K562 (cell line): ENCODE measurements at regions not wholly inside any gene's neighbourhood (a gene's known extent, or its start where the extent isn't known, plus 50 kb on each side); places are given as distances from the start of the nearest gene placed in this dataset.

ENCODE experiments used
- ATAC-seq: fragments of 200-7000 bp; cut with Tn5 transposase; 3 replicates; pipeline ENCODE4 v1.9.1; 2020; ENCODE audit warnings: moderate library complexity
- BruUV-seq: library from RNA; stranded (reverse); fragments of 400-500 nt; replicated peaks from 2 replicates; lab custom pipeline; 2021; lab: Mats Ljungman, UMichigan
- CTCF ChIA-PET: fragments of 300-600 bp; formaldehyde crosslinking; extraction: SDS; loops from one replicate; lab custom pipeline; 2021; ENCODE audit warnings: low intra/inter-chr PET ratio; lab: Yijun Ruan, JAX
- POLR2A ChIA-PET: fragments of 300-600, 350-650 bp; sonication (Branson Sonifier 250); formaldehyde crosslinking; extraction: SDS; loops from one replicate; lab custom pipeline; 2021; ENCODE audit warnings: antibody characterized with exemption, inconsistent platforms; lab: Yijun Ruan, JAX
- DNase-seq, 4 experiments: peaks; one replicate each; pipeline versions ENCODE4 v3.0.0 to v3.0.0-alpha.2; 2011 to 2018; ENCODE audit warnings: low spot score in 3 of 4, mixed read lengths in 3 of 4; ENCODE audit errors: extremely low read depth in 1 of 4
- FAIRE-seq: peaks from 2 replicates; lab custom pipeline; 2011; peaks lifted over from hg19 to GRCh38; lab: Jason Lieb, UNC
- H2AFZ ChIP-seq: 2 replicates; pipeline ENCODE4 v1.6.0; 2011; ENCODE audit warnings: low read depth, low read length, control low read depth, inconsistent platforms
- H3K27ac ChIP-seq: fragments of 200-600 bp; 3 replicates; pipeline ENCODE4 v1.8.0; 2011; ENCODE audit warnings: low read depth, mild to moderate bottlenecking, control low read depth, inconsistent platforms, low read length, moderate library complexity, mixed read lengths; ENCODE audit errors: extremely low read depth
- H3K27me3 ChIP-seq, 2 experiments: fragments of 300-600 bp in 1 of 2; 2 replicates in 1 of 2; 3 replicates in 1 of 2; pipeline versions ENCODE4 v1.6.0 to v1.8.0; 2011; ENCODE audit warnings: inconsistent platforms in 2 of 2, low read length in 2 of 2, mild to moderate bottlenecking in 1 of 2, mixed read lengths in 1 of 2, moderate library complexity in 1 of 2; ENCODE audit not compliant: control insufficient read depth in 2 of 2, insufficient read depth in 2 of 2
- H3K36me3 ChIP-seq: fragments of 300-600 bp; 3 replicates; pipeline ENCODE4 v1.8.0; 2011; ENCODE audit warnings: mild to moderate bottlenecking, low read length, inconsistent platforms; ENCODE audit not compliant: control insufficient read depth, insufficient read depth
- H3K4me1 ChIP-seq, 2 experiments: fragments of 200-600 bp in 1 of 2; replicated peaks in 1 of 2; 2 replicates in 1 of 2; 3 replicates in 1 of 2; pipeline versions ENCODE4 v1.5.1 to v1.8.0; 2011; ENCODE audit warnings: inconsistent platforms in 2 of 2, low read length in 2 of 2, mild to moderate bottlenecking in 1 of 2, mixed read lengths in 1 of 2, moderate library complexity in 1 of 2; ENCODE audit not compliant: control insufficient read depth in 2 of 2, insufficient read depth in 2 of 2
- H3K4me2 ChIP-seq: 2 replicates; pipeline ENCODE4 v1.6.1; 2011; ENCODE audit warnings: low read length, control low read depth, inconsistent platforms, mixed read lengths; ENCODE audit not compliant: insufficient read depth
- H3K4me3 ChIP-seq: fragments of 200-600 bp; sonication (generic), shearing (Covaris generic); 2 replicates; pipeline ENCODE4 v1.5.1; 2016; ENCODE audit warnings: control low read depth, inconsistent platforms
- H3K79me2 ChIP-seq: fragments of 200-600 bp; 3 replicates; pipeline ENCODE4 v1.8.0; 2011; ENCODE audit warnings: low read length, inconsistent platforms; ENCODE audit not compliant: control insufficient read depth, insufficient read depth
- H3K9ac ChIP-seq, 2 experiments: 2 replicates each; pipeline versions ENCODE4 v1.6.0 to v1.6.1; 2011; ENCODE audit warnings: low read depth in 2 of 2, low read length in 2 of 2, control low read depth in 1 of 2, inconsistent platforms in 1 of 2, mild to moderate bottlenecking in 1 of 2, mixed read lengths in 1 of 2; ENCODE audit not compliant: insufficient read depth in 1 of 2
- H3K9me1 ChIP-seq: one replicate; pipeline ENCODE4 v1.6.0; 2011; ENCODE audit warnings: inconsistent platforms, mild to moderate bottlenecking, low read length, moderate library complexity; ENCODE audit not compliant: control insufficient read depth, insufficient read depth
- H3K9me3 ChIP-seq: replicated peaks from 2 replicates; pipeline ENCODE4 v1.5.1; 2011; ENCODE audit warnings: low read depth, low read length, inconsistent platforms; ENCODE audit not compliant: control insufficient read depth, insufficient read depth
- H4K20me1 ChIP-seq: replicated peaks from 2 replicates; pipeline ENCODE4 v1.6.1; 2011; ENCODE audit warnings: low read length, inconsistent platforms, mixed read lengths; ENCODE audit not compliant: control insufficient read depth, insufficient read depth
- ARID1B ChIP-seq: fragments of 450-650 bp; IDR thresholded peaks from 2 replicates; pipeline ENCODE4 v1.6.1; 2016; ENCODE audit warnings: antibody characterized with exemption, mild to moderate bottlenecking, inconsistent platforms
- ATF2 ChIP-seq: sonication (generic); formaldehyde crosslinking; IDR thresholded peaks from 2 replicates; pipeline ENCODE4 v1.8.1; 2022; ENCODE audit warnings: missing genetic modification reagents
- ATF7 ChIP-seq: fragments of 450-650 bp; IDR thresholded peaks from 2 replicates; pipeline ENCODE4 v1.7.1; 2014; ENCODE audit warnings: mild to moderate bottlenecking, moderate library complexity
- BCLAF1 ChIP-seq, 2 experiments: fragments of 450-650 bp in 1 of 2; IDR thresholded peaks; 2 replicates each; pipeline ENCODE4 v1.6.1; 2011 to 2017; ENCODE audit warnings: low read depth in 2 of 2, antibody characterized with exemption in 1 of 2, borderline replicate concordance in 1 of 2, low read length in 1 of 2, mild to moderate bottlenecking in 1 of 2, mixed read lengths in 1 of 2; ENCODE audit not compliant: control insufficient read depth in 1 of 2
- CBFA2T3 ChIP-seq: fragments of 450-650 bp; IDR thresholded peaks from 2 replicates; pipeline ENCODE4 v1.6.1; 2017
- CBX3 ChIP-seq, 2 experiments: IDR thresholded peaks; 1 replicate in 1 of 2; 2 replicates in 1 of 2; pipeline ENCODE4 v1.6.1; 2012; ENCODE audit warnings: inconsistent platforms in 2 of 2, low read length in 2 of 2, borderline replicate concordance in 1 of 2, control low read depth in 1 of 2
- ELF1 ChIP-seq: fragments of 200-800 bp; sonication (Bioruptor generic); IDR thresholded peaks from 2 replicates; pipeline ENCODE4 v1.6.1; 2016; ENCODE audit warnings: missing genetic modification characterization, missing compliant biosample characterization
- ELK3 ChIP-seq: fragments of 450-650 bp; formaldehyde crosslinking; IDR thresholded peaks from 2 replicates; pipeline ENCODE4 v1.4.0; 2020; ENCODE audit warnings: mild to moderate bottlenecking
- MXI1 ChIP-seq: IDR thresholded peaks from 2 replicates; pipeline ENCODE4 v1.6.1; 2011; ENCODE audit warnings: low read depth, mild to moderate bottlenecking, improper control_type of control experiment, low read length
- RBM34 ChIP-seq: fragments of 200-400 bp; formaldehyde crosslinking; IDR thresholded peaks from 2 replicates; pipeline ENCODE4 v1.6.1; 2018; ENCODE audit warnings: low read length, borderline replicate concordance; ENCODE audit not compliant: insufficient read depth
- SAFB ChIP-seq: fragments of 200-400 bp; formaldehyde crosslinking; IDR thresholded peaks from 2 replicates; pipeline ENCODE4 v1.6.1; 2017; ENCODE audit warnings: low read depth, low read length, borderline replicate concordance
- SOX6 ChIP-seq: fragments of 450-650 bp; IDR thresholded peaks from 2 replicates; pipeline ENCODE4 v1.6.1; 2014; ENCODE audit warnings: mild to moderate bottlenecking
- TCF3 ChIP-seq: sonication (generic); formaldehyde crosslinking; IDR thresholded peaks from 2 replicates; pipeline ENCODE4 v1.4.0; 2020; ENCODE audit warnings: mild to moderate bottlenecking, missing genetic modification reagents
- TEAD4 ChIP-seq, 2 experiments: sonication (generic) in 1 of 2; formaldehyde crosslinking in 1 of 2; IDR thresholded peaks; 2 replicates each; pipeline versions ENCODE4 v1.6.1 to v1.8.0; 2012 to 2022; ENCODE audit warnings: borderline replicate concordance in 1 of 2, inconsistent platforms in 1 of 2, low read length in 1 of 2, mild to moderate bottlenecking in 1 of 2, missing genetic modification reagents in 1 of 2
- ZC3H8 ChIP-seq: fragments of 450-650 bp; IDR thresholded peaks from 2 replicates; pipeline ENCODE4 v1.6.1; 2017
- ZKSCAN1 ChIP-seq: fragments of 150-350 bp; IDR thresholded peaks from 2 replicates; pipeline ENCODE4 v1.6.1; 2016; ENCODE audit warnings: low read depth, low read length
- ZNF589 ChIP-seq: fragments of 200-800 bp; sonication (Bioruptor generic); IDR thresholded peaks from 2 replicates; pipeline ENCODE4 v1.6.1; 2016; ENCODE audit warnings: low read depth, missing genetic modification characterization, missing compliant biosample characterization
- ZNF766 ChIP-seq: fragments of 200-800 bp; sonication (Bioruptor generic); conservative IDR thresholded peaks from 2 replicates; pipeline ENCODE4 v1.6.1; 2016; ENCODE audit warnings: missing genetic modification characterization, missing compliant biosample characterization
- WGBS: fragments of 100-300 bp; shearing (Covaris generic); methylation state at CpG from one replicate; pipeline ENCODE4 v1.1.6; 2016; ENCODE audit warnings: low coverage, mixed read lengths; ENCODE audit not compliant: insufficient coverage; ENCODE audit errors: missing lambda C conversion rate; 5-methylcytosine and 5-hydroxymethylcytosine counted together
- in situ Hi-C: fragments of 300-500 bp; cut with MboI; formaldehyde crosslinking; loops from 4 replicates; pipeline ENCODE4 v1.15.0; 2018; ENCODE audit warnings: inconsistent platforms, mixed read lengths
- intact Hi-C: fragments of 100-400 bp; cut with micrococcal nuclease; formaldehyde crosslinking; loops from 2 replicates; pipeline ENCODE4 v1.14.2; 2022

- Histone ChIP-seq H3K9ac (peak overlapping the region in 1 of 2 experiments; percentile 61; a peak in 1 of 4 replicates), H3K4me1 (peaks cover 7 to 11% of the 10 kb centered on the region in 2 experiments; a peak in 4 of 5 replicates), H3K27ac (no peak overlapping the region), H3K36me3 (no peaks in the 10 kb centered on the region), H3K4me3 (no peak overlapping the region), H3K4me2 (no peak overlapping the region), H3K27me3 (peaks cover 19 to 64% of the 10 kb centered on the region in 2 experiments; a peak in 4 of 5 replicates), H3K79me2 (no peaks in the 10 kb centered on the region), H2AFZ (no peak overlapping the region), H3K9me1 (no peaks in the 10 kb centered on the region), H4K20me1 (peaks cover 10% of the 10 kb centered on the region; the same call in 1 of the 2 replicates), H3K9me3 (no peaks in the 10 kb centered on the region)
- FAIRE-seq (peak; percentile 73), DNase-seq (peak; percentile 37 to 65 (median 50)), ATAC-seq (peak; percentile 88)
- in situ Hi-C loops = no loop called here
- POLR2A ChIA-PET = no interaction called here
- 0% methylated on average over 10 of the region's 10 CpGs for WGBS
- intact Hi-C loops = no loop called here
- BruUV-seq = no TSS peak
- CTCF ChIA-PET = no interaction called here
- TF ChIP-seq CBX3 (IDR thresholded peaks at IDR 0.05; ENCODE audit: borderline replicate concordance in 1 of 2, low read length in 2 of 2) (no peak), ZKSCAN1 (no peak), RBM34 (no peak), ELF1 (no peak), ZC3H8 (no peak), ATF2 (CRISPR knock-in tag) (no peak), TEAD4 (IDR thresholded peaks at IDR 0.05; ENCODE audit: low read length) (peak; percentile 78), TEAD4 (CRISPR knock-in tag; IDR thresholded peaks at IDR 0.05; ENCODE audit: borderline replicate concordance) (no peak), SAFB (no peak), BCLAF1 (IDR thresholded peaks at IDR 0.05; ENCODE audit: borderline replicate concordance in 1 of 2, control insufficient read depth in 1 of 2, low read depth in 2 of 2, low read length in 1 of 2) (no peak), CBFA2T3 (peak; percentile 84), SOX6 (peak; percentile 42; the same call in 1 of the 2 replicates), ELK3 (CRISPR knock-in tag) (no peak), ZNF766 (CRISPR knock-in tag) (no peak), MXI1 (no peak), ATF7 (no peak), ARID1B (peak; percentile 84), ZNF589 (CRISPR knock-in tag) (no peak), TCF3 (CRISPR knock-in tag) (peak; percentile 86)
Observed at GRCh38 chr10:30752481-30752881, 122.9 kb upstream of the LYZL2 start.
